ENCODE measurements at regions not wholly inside any gene's neighbourhood (a gene's known extent, or its start where the extent isn't known, plus 50 kb on each side); places are given as distances from the start of the nearest gene placed in this dataset.

- Histone ChIP-seq H4K20me1 (ENCODE audit: control insufficient read depth, insufficient read depth, insufficient read length) (no peaks in the 10 kb centered on the region), H3K18ac (ENCODE audit: insufficient read length, low read depth, low read length) (no peak overlapping the region), H3K23me2 (ENCODE audit: insufficient read length, low read depth, low read length, poor library complexity, severe bottlenecking) (no peaks in the 10 kb centered on the region), H3K23ac (ENCODE audit: insufficient read length, low read depth, low read length) (no peak overlapping the region), H3K27me3 (ENCODE audit: insufficient read depth, low read length) (no peaks in the 10 kb centered on the region), H4K91ac (ENCODE audit: insufficient read length, low read depth, low read length) (no peak overlapping the region), H2BK15ac (ENCODE audit: low read depth, low read length) (no peak overlapping the region), H3K9me3 (ENCODE audit: control insufficient read depth, low read depth, low read length) (no peaks in the 10 kb centered on the region), H3K27ac (ENCODE audit: insufficient read length, low read depth, low read length) (no peak overlapping the region), H2BK120ac (ENCODE audit: low read depth, low read length, poor library complexity, severe bottlenecking) (no peak overlapping the region), H4K8ac (replicated peaks; ENCODE audit: insufficient read length, low read depth, low read length) (no peak overlapping the region), H2AFZ (ENCODE audit: low read length) (no peak overlapping the region), H3K56ac (ENCODE audit: insufficient read length, low read depth, low read length) (no peak overlapping the region), H3K4ac (ENCODE audit: low read depth, low read length) (no peak overlapping the region), H3K79me1 (ENCODE audit: insufficient read depth, low read depth, low read length, poor library complexity, severe bottlenecking) (no peaks in the 10 kb centered on the region), H3K4me2 (ENCODE audit: insufficient read depth, insufficient read length, low read length) (no peak overlapping the region), H3T11ph (ENCODE audit: low read length) (no peak overlapping the region), H4K5ac (ENCODE audit: insufficient read length, low read depth, low read length) (no peak overlapping the region), H3K79me2 (ENCODE audit: insufficient read depth, low read length) (no peaks in the 10 kb centered on the region), H2BK20ac (ENCODE audit: low read depth, low read length, poor library complexity, severe bottlenecking) (no peak overlapping the region), H3K14ac (ENCODE audit: insufficient read depth, low read length) (no peak overlapping the region), H2BK5ac (ENCODE audit: insufficient read length, low read length) (no peak overlapping the region), H3K9ac (ENCODE audit: extremely low read depth, insufficient read length, low read length) (no peak overlapping the region), H3K4me1 (ENCODE audit: insufficient read depth, low read length) (no peaks in the 10 kb centered on the region), H2AK5ac (ENCODE audit: insufficient read length, low read length) (no peak overlapping the region), H2BK12ac (ENCODE audit: insufficient read length, low read depth, low read length) (no peak overlapping the region)
- Mint-ChIP-seq H3K36me3 (ENCODE audit: insufficient read depth in 1 of 3, low read depth in 3 of 3) (no peaks in the 10 kb centered on the region), H3K4me3 (no peak overlapping the region), H3K27ac (no peak overlapping the region), H3K27me3 (ENCODE audit: low read depth) (peaks cover 5% of the 10 kb centered on the region), H3K9me3 (no peaks in the 10 kb centered on the region), H3K4me1 (no peaks in the 10 kb centered on the region)
- TF ChIP-seq CTCF (conservative IDR thresholded peaks at IDR 0.05), result no peak
- peak; percentile 28 for DNase-seq
- no CpG with 5 or more reads among the region's 7 CpGs for WGBS (ENCODE audit: extremely low coverage, insufficient read length, low lambda C conversion rate)
Measured at GRCh38 chr4:89363786-89364185, 56.2 kb upstream of the GPRIN3 start.

Data from H9 (cell line).